ENCODE measurements at regions not wholly inside any gene's neighbourhood (a gene's known extent, or its start where the extent isn't known, plus 50 kb on each side); places are given as distances from the start of the nearest gene placed in this dataset.

DNA sequence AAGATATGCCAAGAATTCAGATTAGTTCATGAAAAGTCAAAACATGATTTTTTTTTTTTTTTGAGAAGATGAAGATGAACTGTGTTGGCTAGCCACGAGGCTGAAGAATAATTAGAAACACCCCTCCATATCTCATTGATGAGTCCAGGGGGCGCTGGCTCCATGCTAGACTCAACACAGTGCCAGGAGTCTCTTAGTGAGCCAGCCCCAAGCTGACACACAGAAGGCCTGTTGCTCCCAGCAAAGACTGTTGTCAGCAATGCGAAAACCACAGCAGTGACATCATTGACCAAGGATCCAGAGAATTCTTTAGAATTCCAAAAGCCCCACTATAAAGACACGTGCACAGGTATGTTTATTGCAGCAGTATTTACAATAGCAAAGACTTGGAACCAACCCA lies 185.2 kb downstream of the ANXA2 start:
- WGBS, 2 donors, result 45 to 69% methylated on average over 4 of the region's 4 CpGs

DNA sequence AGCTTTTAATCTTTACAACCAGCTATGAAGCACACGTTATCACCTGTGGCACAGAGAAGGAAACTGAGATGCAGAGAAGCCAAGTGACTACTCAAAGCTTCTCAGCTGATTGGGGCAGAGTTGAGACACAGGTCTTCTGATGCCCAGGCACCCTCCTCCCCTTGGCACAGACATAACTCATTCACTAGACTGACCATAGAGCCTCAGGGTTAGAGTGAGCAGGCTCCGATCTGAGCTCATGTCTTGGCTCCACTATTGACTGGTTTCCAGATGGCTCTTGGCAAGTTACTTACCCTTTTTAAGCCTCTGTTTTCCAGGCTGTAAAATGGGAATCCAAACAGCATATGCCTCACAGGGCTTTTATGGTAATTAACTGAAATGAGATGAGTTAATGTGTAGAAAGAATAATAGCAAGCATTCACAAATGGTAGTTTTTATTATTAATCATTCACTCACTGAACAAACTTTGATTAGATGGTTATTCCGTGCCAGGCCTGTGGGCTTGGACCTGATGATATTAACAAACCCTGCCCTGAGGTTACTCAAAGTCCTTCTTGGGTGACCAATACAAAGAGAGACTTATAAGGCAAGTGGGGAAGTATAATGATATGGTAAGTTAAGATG lies 184.3 kb downstream of the ANXA2 start:
- Histone ChIP-seq H3K36me3 (no peaks in the 10 kb centered on the region), H3K4me1 (no peaks in the 10 kb centered on the region), H3K9me3 (no peaks in the 10 kb centered on the region), H3K4me3 (no peak overlapping the region), H3K27ac (no peak overlapping the region), H3K27me3 (peaks cover 0 to 4% (median 0%) of the 10 kb centered on the region in 3 donors)
- intact Hi-C loops (cut with DNase I), result no loop called here
- DNase-seq, result no peak
- 41 to 80% methylated on average over 3 of the region's 3 CpGs for whole genome bisulfite sequencing, 2 donors
- no peak for TF ChIP-seq EP300 (IDR thresholded peaks at IDR 0.05)
- no peak for TF ChIP-seq POLR2A (IDR thresholded peaks at IDR 0.05)
- TF ChIP-seq POLR2AphosphoS5 (IDR thresholded peaks at IDR 0.05), result no peak
- TF ChIP-seq CTCF (IDR thresholded peaks at IDR 0.05), result no peak

More for the DNA sequence above, 185.2 kb downstream of the ANXA2 start:
- no peak for DNase-seq
- TF ChIP-seq EP300 (IDR thresholded peaks at IDR 0.05) (no peak), CTCF (IDR thresholded peaks at IDR 0.05) (no peak), POLR2AphosphoS5 (IDR thresholded peaks at IDR 0.05) (no peak), POLR2A (IDR thresholded peaks at IDR 0.05) (no peak)
- H3K27ac ChIP-seq, result no peak overlapping the region
- H3K27me3 ChIP-seq, result peaks cover 0 to 4% (median 0%) of the 10 kb centered on the region in 3 donors
- intact Hi-C loops (cut with DNase I), result no loop called here
- H3K4me1 ChIP-seq, result no peaks in the 10 kb centered on the region
- H3K36me3 ChIP-seq, result no peaks in the 10 kb centered on the region
- no peaks in the 10 kb centered on the region for H3K9me3 ChIP-seq
- no peak overlapping the region for H3K4me3 ChIP-seq

- WGBS, 2 donors, result 89 to 94% methylated on average over 4 of the region's 4 CpGs
- TF ChIP-seq POLR2A (IDR thresholded peaks at IDR 0.05), result no peak
- no peak for TF ChIP-seq EP300 (IDR thresholded peaks at IDR 0.05)
- no peak for TF ChIP-seq CTCF (IDR thresholded peaks at IDR 0.05)
- Histone ChIP-seq H3K27ac (no peak overlapping the region), H3K27me3 (peaks cover 0 to 2% (median 0%) of the 10 kb centered on the region in 3 donors), H3K4me3 (no peak overlapping the region), H3K4me1 (no peaks in the 10 kb centered on the region), H3K9me3 (no peaks in the 10 kb centered on the region), H3K36me3 (no peaks in the 10 kb centered on the region)
- intact Hi-C loops (cut with DNase I), result no loop called here
- no peak for DNase-seq
Observed at GRCh38 chr15:60214201-60214600, 183.6 kb downstream of the ANXA2 start.

DNA sequence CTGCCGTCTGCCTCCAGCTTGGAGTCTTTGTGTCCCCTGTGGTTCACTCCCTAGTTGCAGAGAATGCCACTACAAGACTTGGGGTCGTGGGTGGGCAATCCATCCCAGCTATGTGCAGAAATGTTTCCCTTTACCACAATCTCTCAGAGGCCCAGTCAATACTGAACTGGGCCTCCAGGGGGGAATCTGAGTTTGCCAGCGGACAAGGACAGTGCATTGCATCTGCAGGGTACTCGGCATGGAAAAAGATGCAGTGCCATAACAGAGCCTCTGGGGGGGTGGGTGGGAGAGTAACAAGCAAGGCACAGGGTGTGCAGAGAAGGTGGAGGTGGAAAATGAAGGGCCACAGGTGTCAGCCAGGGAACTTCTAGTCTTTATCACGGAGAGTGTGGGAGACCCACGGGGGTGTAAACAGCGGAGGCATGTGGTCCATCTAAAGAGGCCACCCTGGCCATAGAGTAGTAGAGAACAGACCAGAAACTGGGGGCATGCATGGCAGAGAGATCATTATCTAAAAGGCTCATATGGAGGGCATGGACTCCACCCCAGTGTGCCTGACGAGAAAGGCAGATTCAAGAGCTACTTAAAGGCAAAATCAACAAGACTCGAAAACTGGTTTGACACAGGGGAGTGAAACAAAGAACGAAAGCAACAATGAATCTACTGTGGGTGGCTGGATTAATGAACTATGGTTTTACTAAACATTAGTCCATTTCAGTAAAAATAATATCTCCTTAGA lies 182.4 kb downstream of the ANXA2 start:
- no peak overlapping the region for H3K27ac ChIP-seq
- 64 to 70% methylated on average over 10 of the region's 10 CpGs for WGBS, 2 donors
- no peaks in the 10 kb centered on the region for H3K36me3 ChIP-seq
- TF ChIP-seq POLR2AphosphoS5 (IDR thresholded peaks at IDR 0.05) (no peak), CTCF (IDR thresholded peaks at IDR 0.05) (no peak), POLR2A (IDR thresholded peaks at IDR 0.05) (no peak), EP300 (IDR thresholded peaks at IDR 0.05) (no peak)
- no peaks in the 10 kb centered on the region for H3K4me1 ChIP-seq
- intact Hi-C loops (cut with DNase I), result no loop called here
- H3K27me3 ChIP-seq, result no peaks in the 10 kb centered on the region
- no peak overlapping the region for H3K4me3 ChIP-seq
- DNase-seq, result no peak
- H3K9me3 ChIP-seq, result no peaks in the 10 kb centered on the region

Data from sigmoid colon (tissue), 6 donors.